Stomach (tissue), 4 donors: ENCODE measurements at regions not wholly inside any gene's neighbourhood (a gene's known extent, or its start where the extent isn't known, plus 50 kb on each side); places are given as distances from the start of the nearest gene placed in this dataset.

ENCODE experiments used
- EP300 ChIP-seq: sonication (generic); formaldehyde crosslinking; IDR thresholded peaks from one replicate; pipeline ENCODE4 v1.6.1; 2017; ENCODE audit warnings: antibody characterized with exemption
- POLR2AphosphoS5 ChIP-seq, 3 donors: sonication (generic); formaldehyde crosslinking; IDR thresholded peaks; one replicate each; pipeline ENCODE4 v1.6.1; 2016; ENCODE audit warnings: antibody characterized with exemption in 3 of 3
- TF ChIP-seq, protein P1 (sequence below), 7 experiments: fragments of 450-650 bp in 4 of 7; fragments of 200-600 bp in 3 of 7; sonication (generic) in 3 of 7; IDR thresholded peaks; one replicate each; pipeline ENCODE4 v1.5.1; 2016 to 2019; ENCODE audit warnings: antibody characterized with exemption in 7 of 7, control low read depth in 2 of 7, mild to moderate bottlenecking in 1 of 7

DNA sequence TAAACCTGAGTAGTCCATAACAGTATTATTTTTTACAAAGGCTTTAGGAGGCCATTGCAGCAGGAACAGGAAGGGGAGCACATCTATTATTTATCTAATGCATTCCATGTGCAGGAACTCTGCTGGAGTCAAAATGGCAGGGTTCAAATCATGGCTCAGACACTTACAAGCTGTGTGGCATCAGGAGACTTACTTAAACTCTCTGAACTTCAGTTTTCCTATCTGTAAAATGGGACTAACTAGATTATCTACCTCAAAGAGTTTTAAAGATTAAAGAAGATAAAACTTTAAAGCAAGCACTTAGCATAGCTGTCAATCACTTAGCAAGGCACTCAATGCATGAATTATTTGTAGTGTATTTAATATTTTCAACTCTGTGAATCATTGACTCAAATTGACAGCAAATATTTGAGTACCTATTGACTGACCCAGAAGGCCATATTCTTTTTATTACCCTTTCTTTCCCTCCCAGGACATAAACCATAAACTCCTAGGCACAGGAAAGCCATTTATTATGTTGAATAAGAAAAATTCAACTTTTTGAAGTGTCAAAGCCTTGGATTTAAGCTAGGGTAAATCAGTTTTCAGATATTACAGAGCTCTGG, 115.8 kb upstream of the FAM204A start:
- TF ChIP-seq, protein P1, sequence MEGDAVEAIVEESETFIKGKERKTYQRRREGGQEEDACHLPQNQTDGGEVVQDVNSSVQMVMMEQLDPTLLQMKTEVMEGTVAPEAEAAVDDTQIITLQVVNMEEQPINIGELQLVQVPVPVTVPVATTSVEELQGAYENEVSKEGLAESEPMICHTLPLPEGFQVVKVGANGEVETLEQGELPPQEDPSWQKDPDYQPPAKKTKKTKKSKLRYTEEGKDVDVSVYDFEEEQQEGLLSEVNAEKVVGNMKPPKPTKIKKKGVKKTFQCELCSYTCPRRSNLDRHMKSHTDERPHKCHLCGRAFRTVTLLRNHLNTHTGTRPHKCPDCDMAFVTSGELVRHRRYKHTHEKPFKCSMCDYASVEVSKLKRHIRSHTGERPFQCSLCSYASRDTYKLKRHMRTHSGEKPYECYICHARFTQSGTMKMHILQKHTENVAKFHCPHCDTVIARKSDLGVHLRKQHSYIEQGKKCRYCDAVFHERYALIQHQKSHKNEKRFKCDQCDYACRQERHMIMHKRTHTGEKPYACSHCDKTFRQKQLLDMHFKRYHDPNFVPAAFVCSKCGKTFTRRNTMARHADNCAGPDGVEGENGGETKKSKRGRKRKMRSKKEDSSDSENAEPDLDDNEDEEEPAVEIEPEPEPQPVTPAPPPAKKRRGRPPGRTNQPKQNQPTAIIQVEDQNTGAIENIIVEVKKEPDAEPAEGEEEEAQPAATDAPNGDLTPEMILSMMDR (IDR thresholded peaks at IDR 0.05), result no peak
- TF ChIP-seq EP300 (no peak), POLR2AphosphoS5 (IDR thresholded peaks at IDR 0.05) (no peak)
